ENCODE measurements at regions not wholly inside any gene's neighbourhood (a gene's known extent, or its start where the extent isn't known, plus 50 kb on each side); places are given as distances from the start of the nearest gene placed in this dataset.

DNA sequence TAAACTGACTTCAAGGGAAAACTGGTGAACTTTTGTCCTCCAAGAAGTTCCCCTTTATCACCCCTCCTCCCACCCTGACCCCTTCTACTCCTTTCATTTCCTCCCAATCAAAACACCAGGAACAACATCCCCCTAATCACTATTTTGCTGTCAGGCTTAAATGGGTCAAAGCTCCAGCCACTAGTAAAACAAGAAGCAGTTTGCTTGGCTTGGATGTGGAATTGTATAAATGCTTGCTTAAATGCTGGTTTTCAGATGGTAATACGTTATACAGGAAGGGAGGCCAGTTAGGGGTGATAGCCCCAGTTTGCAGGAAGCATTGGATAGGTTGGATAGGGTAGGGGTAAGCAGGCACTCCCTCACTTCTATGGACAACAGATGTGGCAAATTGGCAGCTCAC, 473.6 kb downstream of the AGTPBP1 start:
- Histone ChIP-seq H3K27me3 (ENCODE audit: control insufficient read depth, insufficient read depth, low read length) (no peaks in the 10 kb centered on the region), H3K27ac (ENCODE audit: low read length) (no peak overlapping the region), H3K9me3 (ENCODE audit: control insufficient read depth, low read depth, low read length) (no peaks in the 10 kb centered on the region), H3K4me1 (ENCODE audit: control insufficient read depth, insufficient read depth, low read length) (no peaks in the 10 kb centered on the region), H3K4me3 (ENCODE audit: low read length) (no peak overlapping the region), H3K36me3 (ENCODE audit: control insufficient read depth, insufficient read depth, low read length) (no peaks in the 10 kb centered on the region)
- DNase-seq = no peak
- WGBS (ENCODE audit: insufficient coverage, low lambda C conversion rate) = 57% methylated on average over 1 of the region's 1 CpG

DNA sequence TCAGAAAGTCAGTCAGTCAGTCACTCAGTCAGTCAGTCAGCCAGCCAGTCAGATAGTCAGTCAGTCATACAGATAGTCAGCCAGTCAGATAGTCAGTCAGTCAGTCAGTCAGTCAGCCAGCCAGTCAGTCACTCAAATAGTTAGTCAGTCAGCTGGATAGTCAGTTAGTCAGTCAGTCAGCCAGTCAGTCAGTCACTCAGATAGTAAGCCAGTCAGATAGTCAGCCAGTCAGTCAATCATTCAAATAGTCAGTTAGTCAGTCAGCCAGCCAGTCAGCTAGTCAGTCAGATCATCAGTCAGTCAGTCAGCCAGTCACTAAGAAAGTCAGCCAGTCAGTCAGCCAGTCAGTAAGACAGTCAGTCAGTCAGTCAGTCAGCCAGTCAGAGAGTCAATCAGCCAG, 477.1 kb downstream of the AGTPBP1 start:
- DNase-seq = no peak
- Histone ChIP-seq H3K36me3 (ENCODE audit: control insufficient read depth, insufficient read depth, low read length) (no peaks in the 10 kb centered on the region), H3K4me1 (ENCODE audit: control insufficient read depth, insufficient read depth, low read length) (no peaks in the 10 kb centered on the region), H3K27ac (ENCODE audit: low read length) (no peak overlapping the region), H3K27me3 (ENCODE audit: control insufficient read depth, insufficient read depth, low read length) (no peaks in the 10 kb centered on the region), H3K4me3 (ENCODE audit: low read length) (no peak overlapping the region), H3K9me3 (ENCODE audit: control insufficient read depth, low read depth, low read length) (no peaks in the 10 kb centered on the region)

DNA sequence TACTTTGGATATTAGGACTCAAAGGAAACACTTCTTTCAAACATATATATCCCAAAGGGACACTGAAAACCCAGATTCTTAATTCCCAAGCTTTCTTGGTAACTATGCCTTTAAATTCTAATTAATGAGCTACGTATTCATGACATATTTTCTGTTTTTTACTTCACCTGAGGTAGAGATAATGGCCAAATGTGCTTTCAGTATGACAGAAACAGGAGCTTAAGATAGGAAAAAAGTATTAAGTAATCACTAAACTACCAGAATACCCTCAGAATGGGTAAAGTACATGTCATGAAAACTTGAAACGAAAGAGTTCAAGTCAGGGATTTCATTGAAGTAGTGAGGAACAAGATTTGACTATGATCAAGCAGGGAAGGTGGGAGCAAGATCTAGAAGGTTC, 478.5 kb downstream of the AGTPBP1 start:
- H3K36me3 ChIP-seq (ENCODE audit: control insufficient read depth, insufficient read depth, low read length) = no peaks in the 10 kb centered on the region
- H3K4me3 ChIP-seq (ENCODE audit: low read length) = no peak overlapping the region
- H3K27me3 ChIP-seq (ENCODE audit: control insufficient read depth, insufficient read depth, low read length) = no peaks in the 10 kb centered on the region
- 47% methylated on average over 2 of the region's 2 CpGs for WGBS (ENCODE audit: insufficient coverage, low lambda C conversion rate)
- H3K9me3 ChIP-seq (ENCODE audit: control insufficient read depth, low read depth, low read length) = no peaks in the 10 kb centered on the region
- H3K4me1 ChIP-seq (ENCODE audit: control insufficient read depth, insufficient read depth, low read length) = no peaks in the 10 kb centered on the region
- H3K27ac ChIP-seq (ENCODE audit: low read length) = no peak overlapping the region
- DNase-seq = no peak

DNA sequence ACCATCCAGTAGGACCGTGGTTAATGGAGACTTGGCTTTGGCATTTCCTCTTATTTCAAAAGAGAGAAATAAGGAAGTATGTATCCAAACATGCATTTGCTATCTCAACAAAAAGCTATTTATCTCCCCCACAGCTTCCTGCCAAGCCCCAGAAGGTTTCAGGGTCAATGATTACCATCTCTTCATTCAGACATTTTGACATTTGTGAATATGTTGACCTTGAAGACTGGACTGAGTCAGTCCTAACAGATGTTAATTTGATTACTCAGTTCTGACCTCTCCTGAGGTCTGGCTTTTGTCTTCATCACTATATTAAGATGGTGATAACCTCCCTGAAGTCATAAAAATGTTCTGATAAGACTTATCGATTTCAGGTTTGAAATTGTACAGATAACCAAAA, 479.4 kb downstream of the AGTPBP1 start:
- no peak for DNase-seq
- Histone ChIP-seq H3K27ac (ENCODE audit: low read length) (no peak overlapping the region), H3K27me3 (ENCODE audit: control insufficient read depth, insufficient read depth, low read length) (no peaks in the 10 kb centered on the region), H3K36me3 (ENCODE audit: control insufficient read depth, insufficient read depth, low read length) (no peaks in the 10 kb centered on the region), H3K9me3 (ENCODE audit: control insufficient read depth, low read depth, low read length) (no peaks in the 10 kb centered on the region), H3K4me1 (ENCODE audit: control insufficient read depth, insufficient read depth, low read length) (no peaks in the 10 kb centered on the region), H3K4me3 (ENCODE audit: low read length) (no peak overlapping the region)
- WGBS (ENCODE audit: insufficient coverage, low lambda C conversion rate) = 0% methylated on average over 1 of the region's 2 CpGs

DNA sequence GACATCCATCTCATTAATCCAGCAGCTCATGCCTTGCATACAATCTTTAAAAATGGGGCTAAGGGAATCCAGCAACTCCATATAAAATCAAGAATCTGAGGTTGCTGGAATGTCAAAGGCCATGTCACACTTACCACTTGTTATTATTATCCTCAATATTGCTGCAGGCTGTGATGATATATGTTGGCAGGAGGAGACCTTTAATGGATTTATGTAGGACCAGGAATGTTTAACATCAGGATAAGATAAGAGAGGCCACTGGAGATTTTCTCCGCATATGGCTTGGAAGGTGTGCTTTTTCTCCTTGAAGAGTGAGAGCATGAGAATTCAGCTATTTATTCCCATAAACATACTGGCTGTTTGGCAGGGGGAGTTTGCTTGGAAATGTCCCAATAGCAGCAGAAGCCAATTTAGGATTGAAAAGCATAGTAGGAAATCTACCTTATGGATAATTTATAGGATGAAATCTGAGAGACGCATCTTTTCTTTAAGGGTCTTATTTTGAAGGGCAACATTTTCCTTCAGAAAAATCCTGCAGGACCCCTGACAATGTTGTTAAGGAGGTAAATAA, 481.4 kb downstream of the AGTPBP1 start:
- Histone ChIP-seq H3K27ac (ENCODE audit: low read length) (no peak overlapping the region), H3K9me3 (ENCODE audit: control insufficient read depth, low read depth, low read length) (no peaks in the 10 kb centered on the region), H3K4me1 (ENCODE audit: control insufficient read depth, insufficient read depth, low read length) (no peaks in the 10 kb centered on the region), H3K4me3 (ENCODE audit: low read length) (no peak overlapping the region), H3K36me3 (ENCODE audit: control insufficient read depth, insufficient read depth, low read length) (no peaks in the 10 kb centered on the region), H3K27me3 (ENCODE audit: control insufficient read depth, insufficient read depth, low read length) (no peaks in the 10 kb centered on the region)
- DNase-seq = no peak
- no CpG with 5 or more reads among the region's 2 CpGs for WGBS (ENCODE audit: insufficient coverage, low lambda C conversion rate)

DNA sequence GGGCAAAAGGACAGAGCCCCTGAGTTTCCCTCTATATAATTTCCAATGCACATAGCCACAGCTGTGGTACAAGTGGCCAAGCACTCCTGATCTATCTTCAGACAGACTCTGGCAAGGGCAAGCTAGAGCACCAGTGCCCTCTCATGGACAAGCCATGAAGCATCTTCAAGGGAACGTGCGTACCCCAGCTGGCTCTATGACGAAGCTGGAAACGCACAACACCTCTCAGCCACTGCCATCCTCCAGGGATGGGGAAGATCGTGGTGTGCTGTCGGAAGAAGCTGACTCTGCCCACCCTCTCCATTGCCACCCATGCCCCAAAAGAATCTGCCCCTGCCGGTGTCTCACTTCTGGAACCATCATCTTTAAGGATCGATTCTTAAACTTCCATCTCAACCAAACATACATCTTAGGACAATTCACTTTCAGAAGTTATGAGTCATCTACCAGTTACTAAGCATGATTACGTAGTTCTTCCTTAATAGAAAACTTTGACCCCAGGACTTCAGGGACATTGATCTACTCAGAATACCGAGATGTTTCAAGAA, 482.9 kb downstream of the AGTPBP1 start:
- peak; percentile 10 to 11 for DNase-seq
- whole genome bisulfite sequencing (ENCODE audit: insufficient coverage, low lambda C conversion rate) = no CpG with 5 or more reads among the region's 10 CpGs
- Histone ChIP-seq H3K9me3 (ENCODE audit: control insufficient read depth, low read depth, low read length) (no peaks in the 10 kb centered on the region), H3K4me1 (ENCODE audit: control insufficient read depth, insufficient read depth, low read length) (no peaks in the 10 kb centered on the region), H3K4me3 (ENCODE audit: low read length) (no peak overlapping the region), H3K27me3 (ENCODE audit: control insufficient read depth, insufficient read depth, low read length) (no peaks in the 10 kb centered on the region), H3K36me3 (ENCODE audit: control insufficient read depth, insufficient read depth, low read length) (no peaks in the 10 kb centered on the region), H3K27ac (ENCODE audit: low read length) (no peak overlapping the region)

DNA sequence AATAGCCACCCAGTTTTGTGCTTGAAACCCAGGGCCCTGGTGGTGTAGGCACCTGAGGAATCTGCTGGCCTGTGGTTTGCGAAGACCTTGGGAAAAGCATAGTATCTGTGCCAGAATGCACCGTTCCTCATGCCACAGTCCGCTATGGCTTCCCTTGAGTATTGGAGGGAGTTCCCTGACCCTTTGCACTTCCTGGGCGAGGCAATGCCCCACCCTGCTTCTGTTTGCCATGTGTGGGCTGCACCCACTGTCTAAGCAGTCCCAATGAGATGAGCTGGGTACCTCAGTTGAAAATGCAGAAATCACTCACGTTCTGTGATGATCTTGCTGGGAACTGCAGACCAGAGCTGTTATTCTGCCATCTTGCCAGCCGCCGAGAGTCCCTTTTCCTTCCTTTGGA, 483.5 kb downstream of the AGTPBP1 start:
- WGBS (ENCODE audit: insufficient coverage, low lambda C conversion rate) = no CpG with 5 or more reads among the region's 7 CpGs
- no peaks in the 10 kb centered on the region for H3K4me1 ChIP-seq (ENCODE audit: control insufficient read depth, insufficient read depth, low read length)
- no peaks in the 10 kb centered on the region for H3K36me3 ChIP-seq (ENCODE audit: control insufficient read depth, insufficient read depth, low read length)
- H3K27me3 ChIP-seq (ENCODE audit: control insufficient read depth, insufficient read depth, low read length) = no peaks in the 10 kb centered on the region
- no peak overlapping the region for H3K27ac ChIP-seq (ENCODE audit: low read length)
- no peak overlapping the region for H3K4me3 ChIP-seq (ENCODE audit: low read length)
- DNase-seq = no peak
- no peaks in the 10 kb centered on the region for H3K9me3 ChIP-seq (ENCODE audit: control insufficient read depth, low read depth, low read length)

DNA sequence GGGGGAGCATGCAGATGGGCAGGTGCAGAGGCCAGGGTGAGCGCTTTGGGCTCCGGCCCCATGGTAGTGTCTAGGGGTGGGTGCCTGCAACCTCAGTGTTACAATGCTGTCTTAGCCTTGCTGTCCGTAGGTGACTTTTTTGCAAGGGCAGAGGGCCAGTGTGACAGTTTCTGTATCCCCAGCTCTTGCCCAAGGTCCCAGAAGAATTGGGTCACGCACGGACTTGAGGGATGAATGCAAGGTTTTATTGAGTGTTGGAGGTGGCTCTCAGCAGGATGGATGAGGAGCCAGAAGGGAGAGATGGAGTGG, 492.5 kb downstream of the AGTPBP1 start:
- Histone ChIP-seq H3K9me3 (ENCODE audit: control insufficient read depth, low read depth, low read length) (no peaks in the 10 kb centered on the region), H3K36me3 (ENCODE audit: control insufficient read depth, insufficient read depth, low read length) (no peaks in the 10 kb centered on the region), H3K27me3 (ENCODE audit: control insufficient read depth, insufficient read depth, low read length) (no peaks in the 10 kb centered on the region), H3K4me1 (ENCODE audit: control insufficient read depth, insufficient read depth, low read length) (no peaks in the 10 kb centered on the region), H3K4me3 (ENCODE audit: low read length) (no peak overlapping the region), H3K27ac (ENCODE audit: low read length) (no peak overlapping the region)
- WGBS (ENCODE audit: insufficient coverage, low lambda C conversion rate) = no CpG with 5 or more reads among the region's 5 CpGs
- DNase-seq = no peak

DNA sequence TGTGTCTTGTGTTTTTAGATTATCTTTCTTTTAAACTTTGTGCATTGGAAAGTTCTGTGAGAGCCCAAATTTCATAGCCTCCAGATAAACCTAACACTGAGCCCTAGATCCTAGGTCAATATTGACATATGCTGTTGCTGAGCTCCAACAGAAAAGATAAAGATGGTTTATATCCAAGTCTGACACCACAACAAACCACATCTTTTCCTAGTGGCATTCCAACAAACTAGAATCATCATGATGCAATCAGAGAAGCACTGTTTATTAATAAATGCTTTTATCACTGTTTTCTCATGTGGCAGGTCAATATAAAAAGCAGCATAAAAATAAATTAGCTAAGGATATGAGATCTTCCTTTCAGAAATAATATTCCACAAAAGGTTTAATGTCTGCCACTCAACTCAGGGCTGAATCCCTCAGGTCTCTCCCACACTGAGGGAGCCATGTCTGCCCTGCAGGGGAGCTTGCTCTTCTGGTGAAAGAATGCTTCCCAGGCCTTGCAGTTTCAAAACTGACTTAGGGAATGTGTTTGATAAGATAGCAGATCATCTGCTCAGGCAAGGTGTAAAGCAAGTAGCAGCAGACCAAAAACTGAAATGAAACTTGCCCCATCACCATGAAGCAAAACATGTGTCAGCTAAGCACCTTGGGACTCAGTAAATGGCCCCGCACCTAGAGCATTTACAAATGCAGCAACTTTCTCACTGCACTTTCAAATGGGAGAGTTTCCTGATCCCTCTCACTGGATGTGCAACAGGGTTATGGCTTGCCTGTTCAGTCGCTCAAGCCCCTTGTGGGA, 493.0 kb downstream of the AGTPBP1 start:
- no peak for DNase-seq
- Histone ChIP-seq H3K4me3 (ENCODE audit: low read length) (no peak overlapping the region), H3K27ac (ENCODE audit: low read length) (no peak overlapping the region), H3K9me3 (ENCODE audit: control insufficient read depth, low read depth, low read length) (no peaks in the 10 kb centered on the region), H3K27me3 (ENCODE audit: control insufficient read depth, insufficient read depth, low read length) (no peaks in the 10 kb centered on the region), H3K4me1 (ENCODE audit: control insufficient read depth, insufficient read depth, low read length) (no peaks in the 10 kb centered on the region), H3K36me3 (ENCODE audit: control insufficient read depth, insufficient read depth, low read length) (no peaks in the 10 kb centered on the region)
- WGBS (ENCODE audit: insufficient coverage, low lambda C conversion rate) = no CpG with 5 or more reads among the region's 2 CpGs

DNA sequence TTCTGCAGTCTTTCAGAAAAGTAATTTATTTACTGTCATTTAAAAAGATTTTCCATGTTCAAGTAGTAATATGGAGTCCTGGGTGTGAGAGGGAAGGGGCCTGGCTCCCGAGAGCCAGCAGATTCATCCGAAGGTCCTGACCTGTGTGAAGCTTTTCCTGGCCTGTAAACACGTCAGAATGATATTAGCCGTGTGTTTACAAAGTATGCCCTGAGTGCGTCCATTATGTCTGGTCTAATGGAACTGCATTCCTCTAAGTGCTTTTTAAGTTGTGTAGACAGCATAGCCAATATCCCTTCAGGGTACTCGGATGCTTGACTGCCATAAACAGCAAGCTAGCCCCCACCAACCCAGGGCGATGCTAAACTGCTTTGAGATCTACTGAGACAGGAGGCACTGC, 495.2 kb downstream of the AGTPBP1 start:
- no peak overlapping the region for H3K27ac ChIP-seq (ENCODE audit: low read length)
- WGBS (ENCODE audit: insufficient coverage, low lambda C conversion rate) = no CpG with 5 or more reads among the region's 7 CpGs
- H3K36me3 ChIP-seq (ENCODE audit: control insufficient read depth, insufficient read depth, low read length) = no peaks in the 10 kb centered on the region
- no peaks in the 10 kb centered on the region for H3K27me3 ChIP-seq (ENCODE audit: control insufficient read depth, insufficient read depth, low read length)
- no peak overlapping the region for H3K4me3 ChIP-seq (ENCODE audit: low read length)
- H3K9me3 ChIP-seq (ENCODE audit: control insufficient read depth, low read depth, low read length) = no peaks in the 10 kb centered on the region
- DNase-seq = no peak
- H3K4me1 ChIP-seq (ENCODE audit: control insufficient read depth, insufficient read depth, low read length) = no peaks in the 10 kb centered on the region

DNA sequence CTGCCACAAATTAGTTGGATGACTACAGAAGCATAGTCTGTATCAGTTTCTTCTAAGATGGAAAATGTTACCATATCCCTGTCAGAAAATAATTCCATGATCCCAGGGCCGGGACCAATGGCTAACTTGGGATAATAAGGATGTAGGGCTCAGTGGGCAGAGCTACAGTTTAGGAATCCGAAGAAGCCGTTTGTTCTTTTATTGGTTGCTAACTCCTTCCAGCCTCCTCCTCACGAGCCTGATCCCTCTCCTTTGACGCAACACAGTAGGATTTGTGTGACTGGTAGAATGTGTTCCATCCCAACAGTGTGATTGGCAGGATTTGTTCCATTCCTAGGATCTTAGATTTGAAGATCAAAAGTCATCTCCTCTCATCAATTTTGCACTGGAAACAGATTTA, 496.9 kb downstream of the AGTPBP1 start:
- H3K4me1 ChIP-seq (ENCODE audit: control insufficient read depth, insufficient read depth, low read length) = no peaks in the 10 kb centered on the region
- no peaks in the 10 kb centered on the region for H3K36me3 ChIP-seq (ENCODE audit: control insufficient read depth, insufficient read depth, low read length)
- no peak overlapping the region for H3K27ac ChIP-seq (ENCODE audit: low read length)
- no peaks in the 10 kb centered on the region for H3K9me3 ChIP-seq (ENCODE audit: control insufficient read depth, low read depth, low read length)
- no peak overlapping the region for H3K4me3 ChIP-seq (ENCODE audit: low read length)
- H3K27me3 ChIP-seq (ENCODE audit: control insufficient read depth, insufficient read depth, low read length) = no peaks in the 10 kb centered on the region
- no CpG with 5 or more reads among the region's 5 CpGs for WGBS (ENCODE audit: insufficient coverage, low lambda C conversion rate)
- DNase-seq = no peak

Measured in large intestine (tissue), 3 donors.